ENCODE measurements at regions not wholly inside any gene's neighbourhood (a gene's known extent, or its start where the extent isn't known, plus 50 kb on each side); places are given as distances from the start of the nearest gene placed in this dataset.

- no peak for TF ChIP-seq CEBPB (IDR thresholded peaks at IDR 0.05)
- TF ChIP-seq, protein P1, sequence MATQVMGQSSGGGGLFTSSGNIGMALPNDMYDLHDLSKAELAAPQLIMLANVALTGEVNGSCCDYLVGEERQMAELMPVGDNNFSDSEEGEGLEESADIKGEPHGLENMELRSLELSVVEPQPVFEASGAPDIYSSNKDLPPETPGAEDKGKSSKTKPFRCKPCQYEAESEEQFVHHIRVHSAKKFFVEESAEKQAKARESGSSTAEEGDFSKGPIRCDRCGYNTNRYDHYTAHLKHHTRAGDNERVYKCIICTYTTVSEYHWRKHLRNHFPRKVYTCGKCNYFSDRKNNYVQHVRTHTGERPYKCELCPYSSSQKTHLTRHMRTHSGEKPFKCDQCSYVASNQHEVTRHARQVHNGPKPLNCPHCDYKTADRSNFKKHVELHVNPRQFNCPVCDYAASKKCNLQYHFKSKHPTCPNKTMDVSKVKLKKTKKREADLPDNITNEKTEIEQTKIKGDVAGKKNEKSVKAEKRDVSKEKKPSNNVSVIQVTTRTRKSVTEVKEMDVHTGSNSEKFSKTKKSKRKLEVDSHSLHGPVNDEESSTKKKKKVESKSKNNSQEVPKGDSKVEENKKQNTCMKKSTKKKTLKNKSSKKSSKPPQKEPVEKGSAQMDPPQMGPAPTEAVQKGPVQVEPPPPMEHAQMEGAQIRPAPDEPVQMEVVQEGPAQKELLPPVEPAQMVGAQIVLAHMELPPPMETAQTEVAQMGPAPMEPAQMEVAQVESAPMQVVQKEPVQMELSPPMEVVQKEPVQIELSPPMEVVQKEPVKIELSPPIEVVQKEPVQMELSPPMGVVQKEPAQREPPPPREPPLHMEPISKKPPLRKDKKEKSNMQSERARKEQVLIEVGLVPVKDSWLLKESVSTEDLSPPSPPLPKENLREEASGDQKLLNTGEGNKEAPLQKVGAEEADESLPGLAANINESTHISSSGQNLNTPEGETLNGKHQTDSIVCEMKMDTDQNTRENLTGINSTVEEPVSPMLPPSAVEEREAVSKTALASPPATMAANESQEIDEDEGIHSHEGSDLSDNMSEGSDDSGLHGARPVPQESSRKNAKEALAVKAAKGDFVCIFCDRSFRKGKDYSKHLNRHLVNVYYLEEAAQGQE (IDR thresholded peaks at IDR 0.05; ENCODE audit: low read depth) = no peak
- TF ChIP-seq, protein P2, sequence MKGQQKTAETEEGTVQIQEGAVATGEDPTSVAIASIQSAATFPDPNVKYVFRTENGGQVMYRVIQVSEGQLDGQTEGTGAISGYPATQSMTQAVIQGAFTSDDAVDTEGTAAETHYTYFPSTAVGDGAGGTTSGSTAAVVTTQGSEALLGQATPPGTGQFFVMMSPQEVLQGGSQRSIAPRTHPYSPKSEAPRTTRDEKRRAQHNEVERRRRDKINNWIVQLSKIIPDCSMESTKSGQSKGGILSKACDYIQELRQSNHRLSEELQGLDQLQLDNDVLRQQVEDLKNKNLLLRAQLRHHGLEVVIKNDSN (IDR thresholded peaks at IDR 0.05) = no peak
Measured at GRCh38 chr7:17176371-17177032, 122.0 kb upstream of the AHR start.

Measured in Ishikawa (cell line).